HG03108 (cell line): ENCODE measurements at regions not wholly inside any gene's neighbourhood (a gene's known extent, or its start where the extent isn't known, plus 50 kb on each side); places are given as distances from the start of the nearest gene placed in this dataset.
"Not testable (repeated sequence)": the region's sequence is repeated elsewhere in the genome, so short reads cannot be mapped to it uniquely, and the experiment has no call there.

Experiments
- ATAC-seq: cut with Tn5 transposase; IDR thresholded peaks from one replicate; pipeline ENCODE4 v1.9.1; 2021; ENCODE audit warnings: moderate library complexity; ENCODE audit not compliant: unreplicated experiment

DNA sequence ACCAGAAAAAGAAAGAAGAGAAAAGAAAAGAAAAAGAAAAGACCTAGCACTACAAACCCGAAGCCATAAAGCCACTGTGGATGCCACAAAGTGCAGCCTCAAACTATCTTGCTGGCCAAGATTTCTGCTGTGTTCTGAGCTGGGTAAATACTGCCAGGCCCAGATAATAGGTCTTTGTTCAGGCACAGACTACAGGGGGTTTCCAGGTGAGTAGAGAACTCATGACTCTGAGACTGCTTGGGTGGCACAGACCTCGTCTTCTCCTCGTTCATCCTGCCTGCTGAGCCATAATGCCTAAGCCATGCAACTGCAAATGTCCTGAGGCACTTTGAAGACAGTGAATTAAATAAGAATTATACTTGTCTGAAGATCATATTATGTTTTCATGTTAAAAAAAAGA, 651.8 kb downstream of the LMO4 start:
- ATAC-seq: no peak

DNA sequence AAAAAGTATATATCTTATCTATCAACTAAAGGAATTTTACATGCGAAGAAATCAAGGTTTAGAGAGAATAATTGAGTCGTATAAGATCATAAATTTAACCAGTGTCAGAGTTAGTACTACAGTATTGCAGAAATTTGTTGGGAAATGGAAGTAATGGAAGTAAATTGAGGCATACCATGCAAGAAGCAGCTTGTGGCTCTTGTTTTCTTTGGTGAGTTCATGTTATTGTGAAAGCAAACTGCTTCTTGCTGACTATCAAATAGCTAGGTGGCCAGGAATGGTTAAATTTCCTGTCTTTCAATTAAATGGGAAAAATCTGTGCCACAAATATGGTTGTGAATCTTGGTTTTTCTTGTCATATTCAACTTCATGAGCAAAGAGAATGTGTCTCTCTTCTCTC, 652.7 kb downstream of the LMO4 start:
- ATAC-seq: no peak

DNA sequence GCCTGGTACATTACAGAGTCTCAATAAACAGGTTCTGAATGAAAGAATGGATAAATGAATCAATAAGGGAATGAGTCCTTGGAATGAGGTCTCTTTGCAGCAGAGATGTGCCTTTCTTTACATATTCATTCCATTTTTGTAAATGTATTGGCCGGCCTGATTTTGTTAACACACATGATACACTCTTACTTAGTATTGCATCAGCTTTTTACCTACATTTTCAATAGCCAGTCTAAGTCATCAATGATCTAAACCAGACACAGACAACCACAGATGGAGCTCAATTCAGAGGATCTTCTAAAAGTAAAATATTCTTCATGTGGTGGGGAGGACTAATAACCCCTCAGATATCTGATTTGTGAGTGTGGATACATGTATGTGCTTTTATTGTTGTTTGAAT, 653.1 kb downstream of the LMO4 start:
- ATAC-seq: no peak

DNA sequence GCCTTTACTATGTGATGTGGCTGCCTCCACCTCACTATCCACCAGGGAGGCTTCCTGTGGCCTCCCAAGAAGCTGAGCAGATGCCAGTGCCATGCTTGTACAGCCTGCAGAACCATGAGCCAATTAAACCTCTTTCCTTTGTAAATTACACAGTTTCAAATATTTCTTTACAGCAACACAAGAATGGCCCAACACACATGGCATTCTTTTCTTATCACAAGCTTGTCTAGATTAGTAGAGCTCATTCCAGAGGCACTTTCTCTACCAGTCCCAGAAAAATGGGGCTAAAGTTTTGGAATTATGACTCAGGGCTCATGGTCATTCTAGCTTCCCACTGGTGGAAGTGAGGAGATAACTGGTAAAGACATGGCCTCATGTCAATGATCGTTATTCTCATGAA, 655.2 kb downstream of the LMO4 start:
- ATAC-seq: no peak

DNA sequence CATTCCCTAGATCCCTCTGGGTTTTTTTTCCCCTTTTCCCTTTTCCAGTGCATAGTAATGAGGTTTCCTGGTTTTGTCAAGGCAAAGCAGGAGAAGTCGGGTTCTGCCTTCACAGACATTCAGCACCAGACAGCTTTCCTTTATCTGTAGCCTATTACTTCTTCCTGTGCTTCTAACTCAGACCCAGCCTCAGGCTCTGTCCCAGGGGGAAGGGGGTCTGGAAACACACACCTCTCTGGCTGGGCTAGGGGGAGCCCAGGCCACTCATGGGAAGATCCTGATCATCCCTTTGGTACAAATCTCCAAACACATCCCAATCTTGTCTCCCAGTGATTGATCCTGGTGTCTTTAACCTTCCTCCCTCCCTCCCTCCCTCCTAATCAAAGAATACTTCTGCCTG, 656.4 kb downstream of the LMO4 start:
- no peak for ATAC-seq

DNA sequence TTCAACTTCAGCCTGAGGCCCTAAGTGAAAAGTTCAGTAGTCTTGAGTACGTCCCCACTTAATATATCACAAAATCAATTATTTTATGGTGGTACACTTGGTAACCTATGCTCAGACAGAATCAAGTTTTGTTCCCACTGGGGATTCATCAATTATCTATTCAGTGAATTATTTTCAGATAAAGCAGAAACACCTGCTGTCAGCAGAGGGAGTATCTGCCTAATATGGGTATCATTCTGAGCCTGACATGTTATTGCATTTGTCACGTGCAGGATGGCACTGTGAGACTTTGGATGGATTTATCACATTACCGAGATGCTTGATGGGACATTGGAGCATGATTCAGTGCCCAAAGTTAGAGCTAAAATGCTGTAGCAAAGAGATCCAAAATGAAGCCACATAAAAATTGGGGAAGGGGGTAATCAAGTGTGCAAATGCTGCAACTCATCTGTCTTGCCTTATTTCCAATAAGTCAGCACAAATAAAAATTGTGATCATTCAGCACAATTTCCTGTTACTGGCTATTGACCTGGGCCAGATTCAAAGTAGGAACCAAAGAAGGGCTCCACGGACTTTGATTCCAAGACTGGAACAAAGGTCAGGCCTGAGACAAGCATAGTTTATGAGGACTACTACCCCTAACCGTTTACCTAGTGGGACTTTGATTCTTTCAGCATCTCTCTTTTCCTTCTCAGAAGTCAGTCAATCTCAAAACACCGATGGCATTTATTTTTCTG, 657.6 kb downstream of the LMO4 start:
- ATAC-seq: no peak

DNA sequence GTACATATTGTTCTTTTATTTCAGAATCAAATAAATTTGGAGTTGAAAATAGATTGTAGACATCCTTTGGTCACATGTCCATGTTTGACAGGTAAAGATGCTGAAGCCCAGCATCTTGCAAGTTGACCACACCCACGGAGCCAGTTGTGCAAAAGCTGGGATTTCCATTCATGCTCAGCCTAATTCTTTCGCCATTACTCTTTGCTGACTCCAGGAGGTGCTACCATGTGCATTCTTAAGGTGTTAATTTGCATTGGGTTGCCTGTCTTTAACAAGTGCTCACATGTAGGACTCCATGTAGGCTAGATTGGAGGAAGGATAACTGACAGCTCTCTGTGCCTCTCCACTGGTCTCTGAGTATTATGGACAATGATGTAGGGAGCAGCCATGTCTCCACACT, 660.7 kb downstream of the LMO4 start:
- ATAC-seq: no peak

DNA sequence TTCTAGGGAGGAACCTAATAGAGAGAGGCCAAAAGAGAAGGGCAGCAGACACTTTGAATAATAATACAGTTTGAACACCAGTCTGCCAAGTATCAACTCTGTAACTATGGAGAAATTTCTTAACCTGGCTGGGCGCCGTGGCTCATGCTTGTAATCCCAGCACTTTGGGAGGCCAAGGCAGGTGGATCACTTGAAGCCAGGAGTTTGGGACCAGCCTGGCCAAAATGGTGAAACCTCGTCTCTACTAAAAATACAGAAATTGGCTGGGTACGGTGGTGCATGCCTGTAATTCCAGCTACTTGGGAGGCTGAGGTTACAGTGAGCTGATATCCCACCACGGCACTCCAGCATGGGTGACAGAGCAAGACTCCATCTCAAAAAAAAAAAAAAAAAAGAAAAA, 663.9 kb downstream of the LMO4 start:
- ATAC-seq: not testable (repeated sequence)

DNA sequence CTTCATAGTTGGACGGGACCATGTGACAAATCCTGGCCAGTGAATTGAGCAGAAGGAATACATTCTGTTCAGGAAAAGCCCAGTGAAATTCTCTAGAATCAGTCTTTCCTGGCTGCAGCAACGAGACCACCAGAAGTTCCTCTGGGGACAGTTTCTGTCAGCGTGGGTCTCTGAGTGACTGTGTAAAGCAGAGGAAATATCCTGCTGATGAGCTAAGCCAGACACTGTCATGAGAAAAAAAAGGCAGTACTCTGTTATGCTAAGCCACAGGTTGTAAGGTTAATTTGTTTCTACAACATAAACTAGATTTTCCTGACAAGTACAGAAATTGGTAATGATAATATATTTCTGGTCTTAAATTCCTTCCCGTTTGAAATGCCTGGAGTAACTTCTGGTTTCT, 664.4 kb downstream of the LMO4 start:
- ATAC-seq: no peak

DNA sequence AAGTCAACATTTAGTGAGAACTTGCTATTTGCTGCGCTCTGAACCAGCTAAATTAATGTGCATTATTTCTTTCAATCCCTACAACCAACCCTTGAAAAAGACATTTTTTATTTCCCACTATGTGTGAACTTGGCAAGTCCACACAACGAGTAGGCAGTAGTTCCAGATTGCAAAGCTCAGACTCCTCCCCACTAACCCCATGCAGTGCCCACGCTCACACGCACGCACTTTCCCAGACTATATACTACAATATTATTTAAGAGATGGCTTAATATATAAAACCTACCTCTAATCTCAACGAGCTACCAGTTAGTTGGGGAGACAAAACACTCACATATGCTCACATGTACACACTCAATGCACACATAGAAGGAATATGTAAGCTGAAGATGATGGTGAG, 671.2 kb downstream of the LMO4 start:
- ATAC-seq: no peak

DNA sequence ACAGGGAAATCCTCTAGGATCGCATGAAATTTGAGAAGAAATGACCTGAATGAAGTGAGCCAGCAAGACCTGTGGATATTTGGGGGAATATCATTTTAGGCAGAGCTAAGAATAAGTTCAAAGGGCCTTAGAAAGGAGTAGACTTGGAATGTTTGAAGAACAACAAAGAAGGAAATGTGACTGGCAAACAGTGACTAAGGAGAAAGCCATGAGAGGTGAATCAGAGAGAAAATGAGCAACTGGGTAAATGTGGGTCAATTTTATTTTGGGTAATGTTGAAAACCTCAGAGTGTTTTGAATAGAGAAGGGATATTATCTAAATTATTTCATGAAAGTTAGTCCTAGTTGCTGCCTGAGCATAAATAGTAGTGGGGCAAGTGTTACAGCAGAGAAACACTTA, 672.8 kb downstream of the LMO4 start:
- no peak for ATAC-seq

DNA sequence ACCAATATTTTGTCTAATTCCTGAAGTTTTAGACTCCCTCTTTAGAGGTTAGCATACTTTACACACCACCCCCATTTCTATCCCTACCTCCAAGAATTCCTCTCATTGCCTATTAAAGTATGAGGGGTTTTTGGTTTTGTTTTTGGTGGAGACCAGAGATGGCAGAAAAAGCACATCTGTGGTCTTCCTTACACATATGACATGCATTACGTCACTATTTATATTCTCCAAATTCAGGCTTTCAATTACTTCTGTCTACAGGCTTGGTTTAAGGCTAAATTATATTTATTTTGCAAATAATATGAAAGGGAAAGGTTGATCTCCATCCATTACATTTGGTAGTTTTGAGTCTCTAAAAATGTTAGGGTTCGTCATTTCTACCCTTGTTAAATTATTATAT, 674.6 kb downstream of the LMO4 start:
- no peak for ATAC-seq

DNA sequence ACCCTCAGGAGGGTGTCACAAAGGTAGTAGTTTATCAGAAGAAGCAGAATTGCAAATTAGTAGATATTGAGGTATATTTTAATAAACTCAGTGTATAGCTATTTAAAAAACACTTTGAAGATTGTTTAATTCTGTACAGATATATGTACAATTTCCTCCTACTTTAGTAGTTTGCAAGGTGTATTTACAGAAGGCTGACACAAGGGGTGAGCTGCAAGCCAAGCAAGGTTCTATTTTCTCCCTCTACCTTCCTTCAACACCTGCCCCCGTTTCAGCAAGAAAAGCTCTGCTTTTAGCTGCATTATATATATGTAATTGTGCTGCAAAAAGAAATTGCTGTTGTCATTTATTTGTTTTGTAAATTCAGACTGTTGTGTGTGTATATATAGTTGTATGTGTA, 674.2 kb upstream of the PKN2 start:
- no peak for ATAC-seq

DNA sequence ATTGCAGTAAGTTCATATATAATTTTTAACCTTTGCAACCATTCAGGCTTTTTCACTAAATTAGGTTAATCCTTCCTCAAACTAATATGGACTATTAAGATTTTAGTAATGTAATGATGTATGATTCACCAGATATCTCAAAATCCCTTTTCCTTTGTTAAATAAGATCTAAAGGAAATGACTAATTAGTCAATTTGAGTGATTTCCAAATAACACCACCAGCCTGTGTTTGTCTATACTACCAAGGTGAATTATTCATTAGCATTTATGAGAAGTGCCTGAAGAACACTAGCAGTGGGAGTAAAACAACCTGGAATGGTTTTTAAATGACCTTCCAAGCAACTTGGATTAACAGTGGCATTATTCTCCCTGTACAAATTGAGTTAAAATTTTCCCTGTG, 670.6 kb upstream of the PKN2 start:
- ATAC-seq: no peak

DNA sequence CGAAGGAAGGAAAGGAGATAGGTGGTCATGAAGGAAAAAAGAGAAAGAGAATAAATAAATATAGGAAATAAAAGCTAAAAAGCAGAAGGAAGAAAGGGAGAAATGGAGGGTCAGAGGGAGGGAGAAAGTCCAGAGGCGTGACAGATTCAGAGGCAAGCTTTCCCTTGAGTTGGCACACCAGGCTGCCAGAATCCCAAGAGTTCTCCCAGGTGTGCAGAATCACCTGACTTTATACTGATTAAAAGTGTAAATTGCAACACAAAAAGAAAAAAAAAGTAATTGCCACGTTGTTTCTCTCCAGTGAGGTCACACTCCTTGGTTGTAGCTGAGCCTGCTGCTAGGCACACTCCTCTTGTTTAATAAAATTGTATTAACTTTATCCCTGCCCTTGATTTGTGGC, 669.9 kb upstream of the PKN2 start:
- ATAC-seq: no peak

DNA sequence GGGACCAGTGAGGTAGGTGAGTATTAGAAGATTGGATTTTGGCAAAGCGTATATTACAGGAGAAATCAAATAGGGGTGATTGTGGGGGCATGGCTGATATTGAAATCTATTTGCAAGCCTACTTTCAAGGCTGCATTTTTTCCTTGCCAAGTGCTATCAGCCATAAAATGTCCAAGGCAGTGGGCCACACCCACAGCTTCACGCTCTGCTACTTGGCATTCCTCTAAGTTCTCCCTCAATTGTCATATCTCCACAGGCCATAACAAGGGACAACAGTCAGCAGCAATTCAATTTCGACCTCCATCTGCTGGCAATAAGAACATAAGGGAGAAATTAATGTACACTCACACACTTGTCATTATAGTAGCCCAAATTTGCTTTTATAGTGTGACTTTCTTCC, 667.1 kb upstream of the PKN2 start:
- ATAC-seq: no peak

DNA sequence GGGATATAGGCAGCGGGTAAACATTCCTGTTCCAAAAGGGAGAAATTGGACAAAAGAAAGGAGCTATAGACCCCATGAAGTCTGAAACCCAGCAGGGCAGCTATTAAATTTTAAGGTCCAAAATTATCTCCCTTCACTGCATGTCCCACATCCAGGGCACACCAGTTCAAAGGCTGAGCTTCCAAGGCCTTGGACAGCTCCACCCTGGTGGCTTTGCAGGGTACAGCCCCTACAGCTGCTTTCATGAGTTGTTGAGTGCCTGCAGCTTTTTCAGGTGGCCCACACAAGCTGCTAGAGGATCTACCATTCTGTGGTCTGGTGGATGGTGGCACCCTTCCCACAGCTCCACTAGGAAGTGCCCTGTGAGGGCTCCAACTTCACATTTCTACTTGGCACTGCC, 662.5 kb upstream of the PKN2 start:
- ATAC-seq: no peak

DNA sequence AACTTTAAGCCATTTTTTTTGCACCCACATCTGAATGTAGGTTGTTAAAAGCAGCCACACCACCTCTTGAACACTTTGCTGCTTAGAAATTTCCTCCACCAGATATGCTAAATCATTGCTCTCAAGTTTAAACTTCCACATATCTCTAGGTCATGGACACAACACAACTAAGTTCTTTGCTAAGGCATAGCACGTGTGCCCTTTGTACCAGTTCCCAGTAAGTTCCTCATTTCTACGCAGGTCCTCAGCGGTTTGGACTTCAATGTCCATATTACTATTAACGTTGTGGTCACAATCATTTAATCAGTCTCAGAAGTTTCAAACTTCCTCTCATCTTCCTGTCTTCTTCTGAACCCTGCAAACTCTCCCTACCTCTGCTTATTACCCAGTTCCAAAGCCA, 661.6 kb upstream of the PKN2 start:
- no peak for ATAC-seq

DNA sequence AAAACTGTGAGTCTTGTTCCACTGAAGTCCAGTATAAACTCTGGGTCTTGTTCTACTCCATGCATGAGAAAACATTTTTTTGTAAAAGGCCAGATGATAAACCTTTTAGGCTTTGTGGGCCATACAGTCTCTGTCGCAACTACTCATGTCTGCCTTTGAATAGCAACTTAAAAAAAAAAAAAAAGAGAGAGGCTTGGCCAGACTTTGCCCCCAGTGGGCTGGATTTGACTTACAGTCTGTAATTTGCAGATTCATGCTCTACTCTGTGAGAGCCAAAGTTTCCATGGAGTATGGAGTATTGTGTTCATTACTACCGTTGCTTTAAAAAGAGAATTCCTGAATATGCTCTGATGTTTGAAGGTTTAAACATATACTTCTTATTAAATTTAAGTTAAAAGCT, 654.9 kb upstream of the PKN2 start:
- ATAC-seq: no peak

DNA sequence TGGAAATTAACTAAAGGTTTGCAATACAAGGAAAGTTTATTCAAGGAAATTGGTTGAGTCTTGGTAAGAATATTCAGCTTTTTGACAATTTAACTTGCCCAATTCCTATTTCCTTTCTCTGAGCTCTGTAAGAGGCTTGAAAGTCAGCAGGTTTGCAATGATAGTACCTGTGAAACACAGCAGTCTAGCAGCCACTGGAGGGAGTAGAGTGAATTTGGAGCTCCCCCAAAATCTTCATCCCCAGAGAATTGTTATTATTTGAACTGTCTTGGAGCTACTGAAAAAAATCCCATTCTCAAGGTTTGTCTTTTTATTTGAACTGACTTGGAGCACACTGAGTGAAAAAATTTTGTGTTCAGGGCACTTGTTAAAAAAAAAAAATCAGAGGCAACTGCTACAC, 654.2 kb upstream of the PKN2 start:
- ATAC-seq: no peak

DNA sequence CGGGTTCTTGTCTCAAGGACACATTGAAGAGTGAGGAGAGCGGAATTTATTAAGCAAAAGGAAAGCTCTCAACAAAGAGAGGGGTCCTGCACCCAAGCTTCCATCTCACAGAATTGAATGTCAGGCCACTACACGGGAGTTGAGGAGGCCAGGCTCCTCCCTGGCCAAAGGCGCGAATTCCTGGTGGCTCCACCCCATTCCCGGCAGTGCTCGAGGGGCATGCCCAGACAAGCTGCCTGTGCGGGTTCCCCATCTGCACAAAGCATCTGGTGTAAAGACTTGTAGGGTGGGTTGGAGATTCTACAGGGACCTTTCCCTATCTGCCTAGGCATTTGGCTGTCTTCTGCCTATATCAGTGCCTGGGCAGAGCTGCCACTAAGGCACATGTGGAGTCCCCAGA, 648.5 kb upstream of the PKN2 start:
- ATAC-seq: no peak

DNA sequence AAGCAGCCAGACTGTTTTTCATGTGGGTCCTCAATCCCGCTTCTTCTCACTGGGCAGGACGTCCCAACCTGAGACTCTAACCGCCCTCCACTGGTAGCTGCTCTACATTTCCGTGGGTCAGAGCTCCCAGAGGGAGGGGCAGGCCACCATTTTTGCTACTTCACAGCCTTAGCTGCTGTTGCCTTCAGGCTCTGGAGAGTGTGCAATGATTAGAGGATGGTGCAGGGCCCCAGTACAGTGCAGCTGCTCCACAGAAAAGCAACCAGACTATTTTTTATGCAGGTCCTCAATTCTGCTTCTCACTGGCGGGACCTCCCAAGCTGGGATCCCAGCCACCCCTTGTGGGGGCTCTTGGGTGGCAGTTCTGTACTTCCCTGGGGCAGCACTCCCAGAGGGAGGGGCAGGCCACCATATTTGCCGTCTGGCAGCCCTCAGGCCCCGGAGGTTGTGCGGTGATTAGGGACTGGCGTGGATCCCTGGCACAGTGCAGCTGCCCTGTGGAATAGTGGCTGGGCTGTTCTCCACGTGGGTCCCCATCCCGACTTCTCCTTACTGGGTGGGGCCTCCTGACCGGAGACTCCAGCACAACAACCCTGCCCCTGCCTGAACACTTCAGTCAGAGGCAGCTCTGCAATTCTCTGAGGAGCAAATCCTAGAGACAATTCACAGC, 647.6 kb upstream of the PKN2 start:
- no peak for ATAC-seq

DNA sequence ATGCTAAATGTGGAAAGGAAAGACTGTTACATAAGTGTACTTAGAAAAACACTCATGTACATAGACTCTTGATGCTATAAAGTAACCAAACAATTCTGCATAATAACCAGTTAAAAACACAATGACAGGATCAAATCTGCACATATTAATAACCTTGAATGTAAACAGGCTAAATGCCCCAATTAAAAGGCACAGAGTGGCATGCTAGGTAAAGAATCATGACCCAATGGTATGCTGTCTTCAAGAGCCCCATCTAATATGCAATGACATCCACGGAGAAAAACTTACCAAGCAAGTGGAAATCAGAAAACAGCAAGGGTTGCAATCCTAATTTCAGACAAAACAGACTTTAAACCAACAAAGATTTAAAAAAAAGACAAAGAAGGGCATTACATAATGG, 644.8 kb upstream of the PKN2 start:
- ATAC-seq: no peak
